ENCODE measurements at regions not wholly inside any gene's neighbourhood (a gene's known extent, or its start where the extent isn't known, plus 50 kb on each side); places are given as distances from the start of the nearest gene placed in this dataset.

GRCh38 chr13:37351211-37351610 is 245.7 kb upstream of the CSNK1A1L start:
- Histone ChIP-seq H3K27me3 (replicated peaks in 1 of 7) (no peaks in the 10 kb centered on the region), H3K36me3 (no peaks in the 10 kb centered on the region), H3K4me1 (no peaks in the 10 kb centered on the region), H3K4me3 (no peak overlapping the region), H3K9me3 (no peaks in the 10 kb centered on the region), H3K27ac (no peak overlapping the region)
- intact Hi-C loops (cut with DNase I; ENCODE audit: low total_unique reads): no loop called here
- no peak for DNase-seq
- WGBS, 5 donors: 88 to 96% (median 92%) methylated on average over 2 of the region's 2 CpGs
- TF ChIP-seq POLR2A (IDR thresholded peaks at IDR 0.05) (no peak), POLR2AphosphoS5 (IDR thresholded peaks at IDR 0.05) (no peak), CTCF (IDR thresholded peaks at IDR 0.05 in 8 of 11, conservative IDR thresholded peaks at IDR 0.05 in 3 of 11) (no peak)

- no peak overlapping the region for H3K27ac ChIP-seq
- H3K4me1 ChIP-seq: no peaks in the 10 kb centered on the region
- H3K9me3 ChIP-seq: no peaks in the 10 kb centered on the region
- intact Hi-C loops (cut with DNase I; ENCODE audit: low total_unique reads): no loop called here
- no peaks in the 10 kb centered on the region for H3K36me3 ChIP-seq
- H3K27me3 ChIP-seq (replicated peaks in 1 of 7): no peaks in the 10 kb centered on the region
- 78 to 93% (median 88%) methylated on average over 4 of the region's 4 CpGs for WGBS, 5 donors
- H3K4me3 ChIP-seq: no peak overlapping the region
- no peak for TF ChIP-seq POLR2A (IDR thresholded peaks at IDR 0.05)
- no peak for TF ChIP-seq CTCF (IDR thresholded peaks at IDR 0.05 in 8 of 11, conservative IDR thresholded peaks at IDR 0.05 in 3 of 11)
- no peak for TF ChIP-seq POLR2AphosphoS5 (IDR thresholded peaks at IDR 0.05)
- DNase-seq: no peak
Observed at GRCh38 chr13:37349916-37350315, 244.5 kb upstream of the CSNK1A1L start.

DNA sequence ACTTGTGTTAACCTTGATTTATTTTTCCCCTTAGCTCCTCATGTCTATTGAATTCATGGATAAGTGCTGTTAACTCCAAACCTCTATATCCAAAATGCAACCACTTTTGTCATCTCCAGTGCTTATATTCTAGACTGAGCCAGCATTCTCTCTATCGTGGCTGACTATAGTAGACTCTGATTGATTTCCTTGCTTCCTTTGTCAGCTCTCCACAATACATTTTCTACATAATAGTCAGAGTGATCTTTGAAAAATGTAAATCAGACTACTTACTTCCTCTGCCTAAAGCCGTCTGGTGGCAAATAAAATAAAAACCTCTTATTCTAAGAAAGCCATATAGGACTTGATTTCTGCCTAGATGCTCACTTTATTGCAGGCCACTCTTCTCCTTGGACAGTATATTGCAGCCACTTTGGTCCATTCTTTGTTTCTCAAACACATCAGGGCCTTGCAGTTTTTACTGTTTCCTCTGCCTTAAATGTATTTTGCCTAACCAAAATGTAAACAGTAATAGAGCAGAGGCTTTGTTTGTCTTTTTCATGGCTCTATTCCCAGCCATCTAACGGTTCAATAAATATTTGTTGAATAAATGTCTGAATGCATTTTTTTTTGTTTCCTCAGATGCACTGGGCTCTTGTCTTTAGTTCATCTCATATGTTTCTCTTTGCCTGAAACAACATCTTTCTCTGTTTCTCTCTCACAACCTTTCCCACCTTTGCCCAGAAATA is 243.6 kb upstream of the CSNK1A1L start:
- Histone ChIP-seq H3K4me3 (no peak overlapping the region), H3K27me3 (replicated peaks in 1 of 7) (no peaks in the 10 kb centered on the region), H3K4me1 (no peaks in the 10 kb centered on the region), H3K9me3 (no peaks in the 10 kb centered on the region), H3K27ac (no peak overlapping the region), H3K36me3 (no peaks in the 10 kb centered on the region)
- TF ChIP-seq POLR2A (IDR thresholded peaks at IDR 0.05) (no peak), POLR2AphosphoS5 (IDR thresholded peaks at IDR 0.05) (no peak), CTCF (IDR thresholded peaks at IDR 0.05 in 8 of 11, conservative IDR thresholded peaks at IDR 0.05 in 3 of 11) (no peak)
- no peak for DNase-seq
- intact Hi-C loops (cut with DNase I; ENCODE audit: low total_unique reads): no loop called here
- WGBS, 5 donors: 56 to 74% (median 67%) methylated on average over 3 of the region's 3 CpGs

- DNase-seq: no peak
- Histone ChIP-seq H3K4me3 (no peak overlapping the region), H3K27me3 (replicated peaks in 1 of 7) (no peaks in the 10 kb centered on the region), H3K36me3 (no peaks in the 10 kb centered on the region), H3K4me1 (no peaks in the 10 kb centered on the region), H3K27ac (no peak overlapping the region), H3K9me3 (peaks cover 0 to 6% (median 0%) of the 10 kb centered on the region in 8 donors)
- intact Hi-C loops (cut with DNase I; ENCODE audit: low total_unique reads): no loop called here
- WGBS, 5 donors: 21 to 45% (median 31%) methylated on average over 1 of the region's 1 CpG
- no peak for TF ChIP-seq CTCF (IDR thresholded peaks at IDR 0.05 in 8 of 11, conservative IDR thresholded peaks at IDR 0.05 in 3 of 11)
- TF ChIP-seq POLR2AphosphoS5 (IDR thresholded peaks at IDR 0.05): no peak
- no peak for TF ChIP-seq POLR2A (IDR thresholded peaks at IDR 0.05)
Observed at GRCh38 chr13:37345869-37346268, 240.4 kb upstream of the CSNK1A1L start.
